IMR-90 (cell line): ENCODE measurements at regions not wholly inside any gene's neighbourhood (a gene's known extent, or its start where the extent isn't known, plus 50 kb on each side); places are given as distances from the start of the nearest gene placed in this dataset.

Experiments used
- ATAC-seq: fragments of 200-7000 bp; cut with Tn5 transposase; 2 replicates; pipeline ENCODE4 v1.9.1; 2020; ENCODE audit warnings: low read depth, mild to moderate bottlenecking, moderate library complexity
- BruUV-seq: library from RNA; stranded (reverse); fragments of 400-500 nt; replicated peaks from 2 replicates; lab custom pipeline; 2021; lab: Mats Ljungman, UMichigan
- CTCF ChIA-PET: fragments of 300-600 bp; formaldehyde crosslinking; extraction: SDS; loops from one replicate; lab custom pipeline; 2021; ENCODE audit warnings: antibody characterized with exemption; lab: Yijun Ruan, JAX
- POLR2A ChIA-PET: fragments of 300-600 bp; sonication (Branson Sonifier 250); formaldehyde crosslinking; loops from one replicate; lab custom pipeline; 2022; ENCODE audit warnings: antibody characterized with exemption; ENCODE audit not compliant: unreplicated experiment; lab: Charles Lee
- DNase-seq: peaks from one replicate; pipeline ENCODE4 v3.0.0; 2013
- H2AFZ ChIP-seq: replicated peaks from 2 replicates; pipeline ENCODE3; 2013; ENCODE audit warnings: low read length, mild to moderate bottlenecking; ENCODE audit not compliant: poor library complexity
- H2AK5ac ChIP-seq: 2 replicates; pipeline ENCODE4 v1.6.1; 2013; ENCODE audit warnings: low read depth, low read length, inconsistent platforms
- H2AK9ac ChIP-seq: replicated peaks from 2 replicates; pipeline ENCODE3; 2013; ENCODE audit warnings: mild to moderate bottlenecking, low read depth, low read length, moderate library complexity; ENCODE audit not compliant: poor library complexity
- H2BK120ac ChIP-seq: 2 replicates; pipeline ENCODE4 v1.6.1; 2013; ENCODE audit warnings: low read depth, low read length, inconsistent platforms
- H2BK15ac ChIP-seq: 3 replicates; pipeline ENCODE4 v1.6.1; 2013; ENCODE audit warnings: low read depth, low read length, inconsistent platforms
- H2BK20ac ChIP-seq: 2 replicates; pipeline ENCODE4 v1.6.1; 2013; ENCODE audit warnings: low read depth, mild to moderate bottlenecking, inconsistent platforms, low read length, moderate library complexity
- H2BK5ac ChIP-seq: 2 replicates; pipeline ENCODE4 v1.6.1; 2013; ENCODE audit warnings: mild to moderate bottlenecking, low read depth, low read length, inconsistent platforms; ENCODE audit not compliant: poor library complexity, severe bottlenecking
- H3K14ac ChIP-seq: replicated peaks from 2 replicates; pipeline ENCODE4 v1.6.1; 2013; ENCODE audit warnings: low read depth, low read length, inconsistent platforms
- H3K18ac ChIP-seq: 2 replicates; pipeline ENCODE4 v1.6.1; 2013; ENCODE audit warnings: low read depth, low read length, control low read depth
- H3K23ac ChIP-seq: 2 replicates; pipeline ENCODE4 v1.6.1; 2013; ENCODE audit warnings: low read depth, low read length, inconsistent platforms
- H3K27ac ChIP-seq: 2 replicates; pipeline ENCODE4 v1.5.1; 2013; ENCODE audit warnings: mild to moderate bottlenecking, control low read depth, low read length; ENCODE audit not compliant: insufficient read depth
- H3K27me3 ChIP-seq: 2 replicates; pipeline ENCODE4 v1.6.1; 2013; ENCODE audit warnings: low read length; ENCODE audit not compliant: control insufficient read depth, insufficient read depth
- H3K36me3 ChIP-seq: 2 replicates; pipeline ENCODE4 v1.6.1; 2013; ENCODE audit warnings: low read length, mixed read lengths; ENCODE audit not compliant: control insufficient read depth, insufficient read depth
- H3K4ac ChIP-seq: 2 replicates; pipeline ENCODE4 v1.6.1; 2013; ENCODE audit warnings: low read depth, low read length, inconsistent platforms
- H3K4me1 ChIP-seq: 2 replicates; pipeline ENCODE4 v1.6.1; 2013; ENCODE audit warnings: low read length, mixed read lengths; ENCODE audit not compliant: control insufficient read depth, insufficient read depth
- H3K4me2 ChIP-seq: 2 replicates; pipeline ENCODE4 v1.6.1; 2013; ENCODE audit warnings: low read depth, mild to moderate bottlenecking, control low read depth, low read length, moderate library complexity
- H3K4me3 ChIP-seq: 2 replicates; pipeline ENCODE4 v1.5.1; 2013; ENCODE audit warnings: low read depth, mild to moderate bottlenecking, control low read depth, low read length, moderate library complexity; ENCODE audit not compliant: insufficient read depth
- H3K56ac ChIP-seq: 2 replicates; pipeline ENCODE4 v1.6.1; 2013; ENCODE audit warnings: low read length, inconsistent platforms; ENCODE audit not compliant: insufficient read depth; ENCODE audit errors: extremely low read depth
- H3K79me1 ChIP-seq, 2 experiments: 2 replicates each; pipeline ENCODE4 v1.6.1; 2013; ENCODE audit warnings: low read length in 2 of 2, inconsistent platforms in 1 of 2, low read depth in 1 of 2
- H3K9ac ChIP-seq: 2 replicates; pipeline ENCODE4 v1.6.1; 2013; ENCODE audit warnings: low read depth, low read length, control low read depth
- H3K9me1 ChIP-seq: 2 replicates; pipeline ENCODE4 v1.6.1; 2013; ENCODE audit warnings: low read length, inconsistent platforms; ENCODE audit not compliant: insufficient read depth
- H3K9me3 ChIP-seq: 2 replicates; pipeline ENCODE4 v1.6.1; 2013; ENCODE audit warnings: low read length; ENCODE audit not compliant: control insufficient read depth, insufficient read depth
- H4K20me1 ChIP-seq: 2 replicates; pipeline ENCODE4 v1.6.1; 2013; ENCODE audit warnings: low read length, inconsistent platforms; ENCODE audit not compliant: insufficient read depth
- H4K5ac ChIP-seq: 2 replicates; pipeline ENCODE4 v1.6.1; 2013; ENCODE audit warnings: mild to moderate bottlenecking, low read depth, low read length, control low read depth
- H4K8ac ChIP-seq, 2 experiments: 2 replicates each; pipeline ENCODE4 v1.6.1; 2013; ENCODE audit warnings: low read depth in 2 of 2, low read length in 2 of 2, control low read depth in 1 of 2, inconsistent platforms in 1 of 2
- H4K91ac ChIP-seq: 2 replicates; pipeline ENCODE4 v1.6.1; 2013; ENCODE audit warnings: low read depth, low read length, inconsistent platforms; ENCODE audit not compliant: insufficient read depth
- NFE2L2 ChIP-seq: fragments of 150-350 bp; IDR thresholded peaks from 2 replicates; pipeline ENCODE4 v1.6.1; 2016; ENCODE audit warnings: low read depth, mild to moderate bottlenecking, low read length
- WGBS, 2 experiments: methylation state at CpG; one replicate each; pipeline versions ENCODE4 v1.1.5 to v1.1.7; 2013; ENCODE audit warnings: missing lambda C conversion rate in 2 of 2; ENCODE audit not compliant: insufficient read length in 1 of 2; ENCODE audit errors: extremely low coverage in 2 of 2; 5-methylcytosine and 5-hydroxymethylcytosine counted together
- dilution Hi-C: fragments of 300-500 bp; cut with HindIII; formaldehyde crosslinking; loops from one replicate; pipeline ENCODE4 v1.14.3; 2018; ENCODE audit warnings: low sequenced_read_pairs; ENCODE audit not compliant: unreplicated experiment
- in situ Hi-C: fragments of 300-500 bp; cut with MboI; formaldehyde crosslinking; loops from 3 replicates; pipeline ENCODE4 v1.14.3; 2019; ENCODE audit warnings: low sequenced_read_pairs, inconsistent platforms, mixed read lengths
- intact Hi-C: fragments of 100-400 bp; cut with micrococcal nuclease; formaldehyde crosslinking; loops from 2 replicates; pipeline ENCODE4 v1.10.0; 2022

- H3K27me3 ChIP-seq = no peaks in the 10 kb centered on the region
- dilution Hi-C loops (no loop called here), intact Hi-C loops (no loop called here), in situ Hi-C loops (no loop called here)
- no peak overlapping the region for H3K23ac ChIP-seq
- H3K4me3 ChIP-seq = no peak overlapping the region
- peak overlapping the region in 1 of 2 experiments; percentile 49; a peak in 1 of 4 replicates for H4K8ac ChIP-seq
- TF ChIP-seq NFE2L2 = no peak
- H3K14ac ChIP-seq = peak overlapping the region; percentile 83
- H4K91ac ChIP-seq = peak overlapping the region; percentile 51; the same call in 1 of the 2 replicates
- no peaks in the 10 kb centered on the region for H3K9me3 ChIP-seq
- POLR2A ChIA-PET = interaction anchor here (0.7 kb wide), 1 partner anchor 178 kb away, joined by 3 read pairs; no protein-coding TSS in a partner anchor
- H3K9me1 ChIP-seq = peaks cover 11% of the 10 kb centered on the region
- no peak overlapping the region for H2AFZ ChIP-seq
- DNase-seq (no peak), ATAC-seq (no peak)
- H3K4ac ChIP-seq = peak overlapping the region; percentile 61
- H2BK120ac ChIP-seq = peak overlapping the region; percentile 75; the same call in 1 of the 2 replicates
- no peaks in the 10 kb centered on the region for H3K36me3 ChIP-seq
- no peaks in the 10 kb centered on the region for H4K20me1 ChIP-seq
- peak overlapping the region; percentile 73; the same call in 1 of the 2 replicates for H4K5ac ChIP-seq
- H3K9ac ChIP-seq = no peak overlapping the region
- no peak overlapping the region for H3K56ac ChIP-seq
- H2BK5ac ChIP-seq = no peak overlapping the region
- WGBS, 2 experiments = no CpG with 5 or more reads among the region's 4 CpGs
- H3K18ac ChIP-seq = peak overlapping the region; percentile 91
- H3K4me2 ChIP-seq = no peak overlapping the region
- peak overlapping the region; percentile 83 for H2AK5ac ChIP-seq
- H2BK15ac ChIP-seq = peak overlapping the region; percentile 76; the same call in 2 of the 3 replicates
- peak overlapping the region; percentile 20; the same call in 1 of the 2 replicates for H2BK20ac ChIP-seq
- H2AK9ac ChIP-seq = no peak overlapping the region
- H3K4me1 ChIP-seq = peaks cover 26% of the 10 kb centered on the region
- CTCF ChIA-PET = no interaction called here
- BruUV-seq = no TSS peak
- H3K27ac ChIP-seq = no peak overlapping the region
- H3K79me1 ChIP-seq = no peaks in the 10 kb centered on the region
Observed at GRCh38 chr15:39503526-39503925, 77.4 kb upstream of the THBS1 start.
